GM21717 (cell line): ENCODE measurements at regions not wholly inside any gene's neighbourhood (a gene's known extent, or its start where the extent isn't known, plus 50 kb on each side); places are given as distances from the start of the nearest gene placed in this dataset.
"Not testable (repeated sequence)": the region's sequence is repeated elsewhere in the genome, so short reads cannot be mapped to it uniquely, and the experiment has no call there.

Experiments
- ATAC-seq: cut with Tn5 transposase; IDR thresholded peaks from one replicate; pipeline ENCODE4 v1.9.1; 2021; ENCODE audit warnings: mild to moderate bottlenecking, moderate library complexity; ENCODE audit not compliant: unreplicated experiment

GRCh38 chr2:34787341-34787740, 1188.2 kb upstream of the FAM98A start:
- ATAC-seq = no peak

DNA sequence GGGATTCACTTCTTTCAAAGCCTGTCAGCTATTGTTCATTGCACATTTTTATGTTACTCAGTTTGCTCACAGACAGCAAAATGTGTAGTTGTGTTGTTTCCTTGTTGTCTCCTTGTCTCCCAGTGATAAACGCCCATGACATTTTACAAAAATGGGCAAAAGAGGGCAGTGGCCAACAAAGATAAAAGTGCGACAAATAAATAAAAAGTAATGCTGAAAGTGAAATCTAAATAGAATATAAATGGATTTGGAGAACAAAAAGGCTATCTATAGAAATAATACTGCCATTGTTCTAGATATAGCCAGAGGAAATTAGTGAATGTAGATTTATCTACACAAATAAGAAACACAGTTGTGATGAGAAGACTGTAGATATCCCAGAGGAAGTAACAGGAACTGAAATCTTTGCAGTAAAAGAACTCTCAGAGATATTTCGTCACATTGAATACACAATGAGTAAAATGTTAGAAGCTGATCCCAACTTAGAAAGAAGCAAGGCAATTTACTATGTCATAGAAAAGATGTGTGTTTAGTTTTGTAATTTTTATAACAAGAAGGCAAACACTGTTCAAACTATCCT, 1186.2 kb upstream of the FAM98A start:
- no peak for ATAC-seq

DNA sequence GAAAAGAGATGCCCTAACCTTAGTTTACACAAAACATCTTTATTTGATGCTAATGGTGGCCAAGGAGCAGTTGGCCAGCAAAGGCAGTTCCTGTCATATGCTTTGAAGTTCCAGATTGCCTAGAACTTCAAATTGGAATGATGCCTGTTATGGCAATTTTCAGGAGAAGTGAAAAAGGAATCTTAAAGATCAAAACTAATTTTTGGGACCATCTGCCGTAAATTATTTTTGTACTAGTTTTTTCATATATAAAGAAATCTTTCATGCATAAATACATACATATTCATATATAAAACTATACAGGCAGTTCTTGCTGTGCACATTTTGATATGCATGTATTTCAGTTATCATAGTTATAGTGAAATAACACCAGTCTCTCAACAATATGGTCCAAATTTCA, 1185.6 kb upstream of the FAM98A start:
- ATAC-seq = no peak

DNA sequence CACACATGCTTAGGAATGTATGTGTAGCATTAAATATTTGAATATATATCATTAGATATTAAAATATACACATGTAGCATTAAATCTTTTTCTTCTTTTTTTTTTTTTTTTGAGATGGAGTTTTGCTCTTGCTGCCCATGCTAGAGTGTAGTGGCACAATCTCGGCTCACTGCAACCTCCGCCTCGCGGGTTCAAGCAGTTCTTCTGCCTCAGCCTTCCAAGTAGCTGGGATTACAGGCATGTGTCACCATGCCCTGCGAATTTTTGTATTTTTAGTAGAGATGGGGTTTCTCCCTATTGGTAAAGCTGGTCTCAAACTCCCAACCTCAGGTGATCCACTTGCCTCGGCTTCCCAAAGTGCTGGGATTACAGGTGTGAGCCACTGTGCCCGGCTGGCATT, 1151.6 kb upstream of the FAM98A start:
- ATAC-seq = not testable (repeated sequence)

DNA sequence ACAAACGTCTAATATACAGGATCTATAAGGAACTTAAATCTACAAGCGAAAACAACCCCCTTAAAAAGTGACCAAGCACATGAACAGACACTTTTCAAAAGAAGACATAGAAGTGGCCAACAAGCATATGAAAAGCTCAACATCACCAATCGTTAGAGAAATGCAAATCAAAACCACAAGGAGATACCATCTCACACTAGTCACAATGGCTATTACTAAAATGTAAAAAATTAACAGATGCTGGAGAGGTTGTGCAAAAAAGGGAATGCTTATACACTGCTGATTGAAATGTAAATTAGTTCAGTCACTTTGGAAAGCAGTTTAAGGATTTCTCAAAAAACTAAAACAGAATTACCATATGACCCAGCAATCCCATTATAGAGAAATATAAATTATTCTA, 1148.5 kb upstream of the FAM98A start:
- ATAC-seq = no peak

GRCh38 chr2:34738691-34739090, 1139.6 kb upstream of the FAM98A start:
- ATAC-seq = no peak

DNA sequence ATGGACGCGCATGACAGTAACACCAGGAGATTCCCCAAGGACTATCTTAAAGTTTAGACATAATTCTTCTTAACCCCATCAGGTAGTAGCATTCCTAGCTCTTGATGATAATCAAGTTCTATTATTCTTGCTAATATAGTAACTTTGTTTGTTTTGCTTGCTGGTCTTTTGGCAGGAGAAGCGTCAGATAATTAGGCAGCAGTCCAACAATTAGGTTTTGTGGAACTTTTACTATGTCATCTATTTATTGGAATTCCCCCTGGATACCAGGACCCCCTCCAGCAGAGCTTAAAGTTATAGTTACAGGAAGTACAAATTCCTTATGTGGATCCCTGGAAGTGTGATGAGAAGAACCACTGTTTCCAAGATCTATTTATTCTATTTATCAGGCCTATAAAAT, 1138.0 kb upstream of the FAM98A start:
- no peak for ATAC-seq

DNA sequence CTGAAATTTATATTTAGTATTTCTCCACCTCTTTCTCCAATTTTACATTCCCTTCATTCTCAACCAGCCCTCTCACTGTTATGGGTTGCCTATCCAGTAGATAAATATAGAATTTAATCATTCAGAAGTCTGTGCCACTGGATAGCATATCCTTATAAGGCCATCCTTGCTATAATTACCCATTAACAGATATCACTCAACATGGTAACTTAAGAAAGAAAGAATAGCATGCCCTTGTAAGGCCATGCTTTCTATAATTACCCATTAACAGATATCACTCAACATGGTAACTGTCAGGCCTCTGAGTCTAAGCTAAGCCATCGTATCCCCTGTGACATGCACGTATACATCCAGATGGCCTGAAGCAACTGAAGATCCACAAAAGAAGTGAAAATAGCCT, 1137.4 kb upstream of the FAM98A start:
- no peak for ATAC-seq

DNA sequence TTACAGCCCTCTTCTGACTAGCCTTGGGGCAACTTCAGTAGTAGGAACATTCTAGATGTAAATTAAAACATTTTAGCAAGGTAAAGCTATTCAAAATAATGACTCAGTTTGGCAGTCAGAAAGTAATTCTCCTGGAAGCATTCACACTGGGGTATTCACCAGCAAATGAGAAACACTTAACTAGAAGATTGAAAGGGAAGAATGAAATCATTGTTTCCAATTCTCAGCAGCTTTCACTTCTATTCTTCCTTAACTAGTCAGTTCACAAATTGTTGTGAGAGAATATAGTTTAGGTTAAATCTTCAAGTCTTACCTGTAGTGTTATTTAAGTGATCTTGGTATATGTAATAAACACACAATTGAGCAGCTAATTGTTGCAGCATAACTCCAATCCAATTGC, 1135.6 kb upstream of the FAM98A start:
- no peak for ATAC-seq

- ATAC-seq = no peak
These were observed 1134.9 kb upstream of the FAM98A start for GRCh38 chr2:34734042-34734441.

GRCh38 chr2:34731292-34731691, 1132.2 kb upstream of the FAM98A start:
- ATAC-seq = no peak

DNA sequence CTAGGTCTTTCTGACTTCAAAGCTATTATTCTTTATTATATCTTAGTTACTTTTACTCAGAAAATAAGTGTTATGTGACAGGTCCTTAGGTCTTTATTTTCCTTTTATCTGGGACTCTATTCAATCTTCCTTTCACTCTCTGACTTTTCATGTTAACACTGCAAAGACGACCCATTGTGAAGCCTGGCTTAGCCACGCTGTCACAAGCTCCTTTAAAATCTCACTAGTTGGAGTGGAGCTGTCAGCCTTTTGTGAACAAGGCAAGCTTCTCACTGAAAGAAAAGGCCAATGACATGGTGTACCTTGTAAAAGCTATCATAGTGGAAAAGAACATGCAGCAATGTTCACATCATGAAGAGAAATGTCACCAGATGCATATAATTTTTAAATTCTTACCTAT, 1130.7 kb upstream of the FAM98A start:
- ATAC-seq = no peak

DNA sequence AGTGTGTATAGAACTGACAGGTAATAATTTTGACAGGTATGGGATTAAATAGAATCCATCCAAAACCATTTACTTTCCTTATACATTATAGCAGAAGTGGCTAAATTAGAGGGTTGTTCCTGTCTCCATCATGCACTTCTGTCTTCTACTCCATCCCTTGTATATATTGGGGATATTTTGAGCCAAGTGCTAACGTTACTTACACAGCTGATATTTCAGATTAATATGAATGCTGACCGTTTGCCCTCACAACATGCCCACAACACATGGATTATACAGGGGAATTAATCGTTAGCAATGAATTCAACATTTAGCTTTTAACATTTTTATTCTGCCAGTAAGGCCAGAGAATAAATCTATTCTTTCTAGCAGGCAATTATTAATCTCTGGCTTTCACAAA, 1125.0 kb upstream of the FAM98A start:
- ATAC-seq = no peak

- ATAC-seq = no peak
These were observed 1124.6 kb upstream of the FAM98A start for GRCh38 chr2:34723683-34724082.

- ATAC-seq = no peak
These were observed 1120.1 kb upstream of the FAM98A start for GRCh38 chr2:34719206-34719605.

GRCh38 chr2:34705551-34706247, 1106.6 kb upstream of the FAM98A start:
- ATAC-seq = no peak

GRCh38 chr2:34703292-34703691, 1104.2 kb upstream of the FAM98A start:
- ATAC-seq = no peak

GRCh38 chr2:34702391-34702790, 1103.3 kb upstream of the FAM98A start:
- not testable (repeated sequence) for ATAC-seq

- not testable (repeated sequence) for ATAC-seq
These were observed 1078.5 kb upstream of the FAM98A start for GRCh38 chr2:34677591-34677990.

- not testable (repeated sequence) for ATAC-seq
These were observed 1078.0 kb upstream of the FAM98A start for GRCh38 chr2:34677119-34677531.

GRCh38 chr2:34670482-34670881, 1071.4 kb upstream of the FAM98A start:
- ATAC-seq = no peak

- no peak for ATAC-seq
These were observed 1067.7 kb upstream of the FAM98A start for GRCh38 chr2:34666821-34667220.

GRCh38 chr2:34664266-34664665, 1065.2 kb upstream of the FAM98A start:
- ATAC-seq = no peak
